HG02798 (cell line): ENCODE measurements at regions not wholly inside any gene's neighbourhood (a gene's known extent, or its start where the extent isn't known, plus 50 kb on each side); places are given as distances from the start of the nearest gene placed in this dataset.

Source experiments
- ATAC-seq: cut with Tn5 transposase; IDR thresholded peaks from one replicate; pipeline ENCODE4 v1.9.1; 2021; ENCODE audit warnings: mild to moderate bottlenecking; ENCODE audit not compliant: unreplicated experiment, poor library complexity

GRCh38 chr2:226583715-226584114 is 215.9 kb downstream of the IRS1 start:
- ATAC-seq = no peak

DNA sequence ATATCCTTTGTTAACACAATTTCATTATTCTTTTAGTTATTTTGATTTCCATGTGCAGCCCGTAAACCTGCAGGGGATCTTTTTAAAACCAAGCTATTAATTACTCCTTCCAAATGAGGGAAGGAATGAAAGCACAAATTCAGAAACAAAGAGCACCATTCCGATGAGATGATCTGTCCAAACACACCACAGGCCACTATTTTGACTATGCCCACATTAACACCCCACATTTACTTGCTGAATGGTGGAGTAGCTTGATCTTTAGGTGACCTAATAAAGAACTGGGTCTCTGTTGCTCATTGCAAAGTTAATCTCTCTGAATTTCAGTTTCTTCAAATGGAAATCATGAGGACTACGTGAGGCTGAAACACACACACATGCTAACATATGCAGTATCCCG is 218.0 kb downstream of the IRS1 start:
- ATAC-seq = no peak

DNA sequence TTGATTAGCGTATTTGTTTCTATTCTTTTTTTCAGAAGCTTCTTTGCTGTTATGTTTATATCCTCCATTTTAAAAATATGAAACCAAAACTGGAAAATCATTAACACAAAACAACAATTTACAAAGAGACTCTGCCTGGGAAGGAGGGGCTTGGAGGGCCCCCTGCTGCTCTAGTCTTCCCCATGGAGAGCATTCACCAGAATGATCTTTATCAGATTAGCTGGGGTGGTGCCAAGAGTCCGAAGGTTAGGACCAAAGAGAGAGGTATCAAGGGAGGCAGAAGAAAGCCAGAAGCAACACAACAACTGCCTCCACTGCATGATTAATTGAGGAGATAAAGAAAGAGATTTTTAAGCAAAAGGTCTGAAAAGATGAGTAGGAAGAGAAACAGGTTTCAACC is 218.6 kb downstream of the IRS1 start:
- no peak for ATAC-seq

DNA sequence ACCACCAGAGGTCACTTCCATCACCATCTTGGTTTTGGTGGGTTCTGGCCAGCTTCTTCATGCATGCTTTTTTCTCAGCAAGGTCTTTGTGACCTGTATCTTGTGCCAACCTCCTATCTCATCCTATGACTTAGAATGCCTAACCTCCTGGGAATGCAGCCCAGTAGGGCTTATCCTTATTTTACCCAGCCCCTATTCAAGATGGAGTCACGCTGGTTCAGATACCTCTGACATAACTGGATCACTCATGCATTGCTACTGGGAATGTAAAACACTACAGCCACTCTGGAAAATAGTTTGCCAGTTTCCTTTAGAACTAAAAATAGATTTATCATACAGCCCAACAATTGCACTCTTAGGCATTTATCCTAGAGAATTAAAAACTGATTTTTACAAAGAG is 219.2 kb downstream of the IRS1 start:
- no peak for ATAC-seq

DNA sequence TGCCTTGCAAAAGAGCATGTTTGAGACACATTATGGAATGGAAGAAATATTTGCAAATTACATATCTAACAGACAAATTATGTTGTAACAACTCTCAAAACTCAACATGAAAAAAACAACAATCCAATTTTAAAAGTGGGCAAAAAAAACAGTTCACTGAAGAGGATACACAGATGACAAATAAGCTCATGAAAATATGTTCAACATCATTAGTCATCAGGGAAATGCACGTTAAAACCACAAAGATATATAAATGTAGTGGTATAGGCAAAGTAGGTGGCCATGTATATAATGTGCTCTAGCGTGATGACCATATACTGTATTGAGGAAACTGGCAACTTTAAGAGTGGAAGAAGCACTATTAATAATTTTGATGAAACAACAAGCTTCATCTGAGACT is 220.1 kb downstream of the IRS1 start:
- ATAC-seq = no peak

GRCh38 chr2:226578879-226579278 is 220.7 kb downstream of the IRS1 start:
- no peak for ATAC-seq

DNA sequence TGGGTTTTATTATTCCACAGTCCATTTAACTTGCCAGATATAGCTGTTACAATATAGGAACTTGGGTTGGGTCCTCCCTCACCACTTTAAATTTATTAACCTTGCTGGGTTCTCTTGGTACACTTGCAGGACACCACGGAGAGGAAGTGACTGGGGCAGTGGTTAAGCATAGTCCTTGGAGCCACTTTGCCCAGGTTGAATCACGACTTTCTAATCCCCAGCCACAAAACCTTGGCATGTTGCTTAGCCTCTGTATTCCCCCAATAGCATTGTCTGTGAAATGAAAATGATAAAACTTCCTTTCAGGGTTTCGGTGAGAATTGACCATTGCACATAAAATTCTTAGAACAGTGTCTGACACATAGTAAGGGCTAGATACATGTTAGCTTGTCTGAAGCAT is 221.2 kb downstream of the IRS1 start:
- no peak for ATAC-seq

DNA sequence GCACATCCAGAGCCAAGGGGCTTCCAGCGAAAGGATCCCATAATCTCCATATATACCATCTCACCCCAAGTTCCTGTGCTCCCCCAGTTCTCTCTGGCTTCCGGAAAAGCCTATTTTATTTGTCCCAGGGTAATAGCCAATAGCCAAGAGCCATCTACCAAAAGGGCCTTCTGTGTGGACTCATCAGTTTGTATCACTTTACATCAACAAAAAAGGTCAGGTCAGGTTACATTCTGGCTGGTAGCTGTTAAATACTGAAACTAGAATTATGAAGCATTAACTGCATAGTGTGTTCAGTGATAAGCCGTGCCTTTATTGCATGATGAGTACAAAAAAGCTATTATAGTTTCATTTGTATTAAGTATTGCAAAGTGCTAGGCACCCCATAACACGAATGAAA is 223.7 kb downstream of the IRS1 start:
- ATAC-seq = no peak

GRCh38 chr2:226573158-226573557 is 226.5 kb downstream of the IRS1 start:
- ATAC-seq = no peak

DNA sequence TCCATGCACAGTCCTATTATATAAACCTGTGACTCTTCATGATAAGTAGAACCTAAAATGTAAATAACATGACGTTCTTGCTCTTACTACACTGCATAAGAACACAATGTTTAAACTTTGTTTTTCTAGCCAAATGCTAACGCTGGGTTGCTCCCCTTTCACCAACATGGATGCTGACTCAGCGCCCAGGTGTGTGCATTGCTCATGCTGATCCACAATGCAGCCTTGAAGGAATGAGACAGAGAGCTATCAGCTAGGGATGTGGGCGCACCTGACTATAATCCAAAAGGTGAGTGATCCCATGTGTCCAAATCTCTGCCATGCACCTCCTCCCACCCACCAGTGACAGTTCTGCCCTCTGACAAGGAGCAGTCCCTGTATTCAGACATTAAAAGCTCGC is 235.0 kb downstream of the IRS1 start:
- ATAC-seq = no peak

GRCh38 chr2:226561962-226562361 is 237.7 kb downstream of the IRS1 start:
- ATAC-seq = no peak

DNA sequence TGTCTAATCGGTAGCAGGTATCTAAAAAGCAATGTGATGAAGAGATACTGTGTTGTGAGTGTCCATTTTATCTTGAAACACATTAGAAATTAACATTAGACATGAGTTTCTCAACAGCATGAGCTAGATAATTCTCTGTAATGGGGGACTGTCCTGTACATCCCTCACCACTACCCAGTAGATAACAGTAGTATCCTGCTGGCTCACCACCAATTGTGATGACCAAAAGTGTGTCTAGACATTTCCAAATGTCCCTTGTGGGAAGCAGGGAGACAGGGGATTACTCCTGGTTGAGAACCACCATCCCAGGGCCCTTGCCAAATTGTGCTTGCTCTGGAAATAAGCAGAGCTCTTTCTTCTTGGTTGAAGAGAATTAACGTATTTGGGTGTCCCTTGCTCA is 239.3 kb downstream of the IRS1 start:
- ATAC-seq = no peak

DNA sequence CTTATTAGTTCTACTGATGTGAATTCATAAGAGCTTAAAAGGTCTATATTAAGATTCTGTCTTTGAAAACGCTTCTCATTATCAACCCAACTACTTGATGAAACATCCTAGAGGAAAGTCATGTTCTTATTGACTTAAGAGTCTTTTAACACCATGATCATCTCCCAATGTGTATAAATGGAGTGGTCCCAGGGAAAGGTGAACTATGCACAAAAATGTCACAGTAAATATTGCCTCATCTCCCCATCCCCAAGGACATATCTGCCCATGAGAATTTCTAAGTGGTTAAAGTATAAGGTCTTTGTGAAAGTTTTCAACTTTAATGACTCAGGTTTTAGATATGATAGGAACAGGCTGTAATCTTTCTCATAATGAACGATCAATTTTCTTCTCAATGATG is 240.1 kb downstream of the IRS1 start:
- ATAC-seq = no peak

- no peak for ATAC-seq
These were observed 241.2 kb downstream of the IRS1 start for GRCh38 chr2:226558418-226558817.

DNA sequence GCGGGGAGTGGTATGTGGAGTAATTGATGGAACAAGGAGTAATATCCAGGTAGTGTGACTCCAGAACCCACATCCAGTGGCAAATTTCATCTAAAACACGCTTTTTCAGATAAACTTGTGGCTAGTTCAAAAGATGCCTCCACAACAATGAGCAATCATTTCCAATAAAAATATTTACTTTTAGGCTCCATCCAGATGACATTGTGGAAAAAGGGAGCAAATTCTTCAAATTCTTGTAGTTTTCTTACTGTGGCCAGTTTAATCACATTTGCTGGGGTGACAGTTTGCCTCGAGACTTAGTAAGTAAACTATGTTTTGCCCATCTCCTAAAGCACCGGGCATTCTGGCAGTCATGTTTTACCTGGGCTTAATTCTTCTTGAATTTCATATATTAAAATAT is 243.6 kb downstream of the IRS1 start:
- ATAC-seq = no peak

- no peak for ATAC-seq
These were observed 244.9 kb downstream of the IRS1 start for GRCh38 chr2:226554701-226555100.

DNA sequence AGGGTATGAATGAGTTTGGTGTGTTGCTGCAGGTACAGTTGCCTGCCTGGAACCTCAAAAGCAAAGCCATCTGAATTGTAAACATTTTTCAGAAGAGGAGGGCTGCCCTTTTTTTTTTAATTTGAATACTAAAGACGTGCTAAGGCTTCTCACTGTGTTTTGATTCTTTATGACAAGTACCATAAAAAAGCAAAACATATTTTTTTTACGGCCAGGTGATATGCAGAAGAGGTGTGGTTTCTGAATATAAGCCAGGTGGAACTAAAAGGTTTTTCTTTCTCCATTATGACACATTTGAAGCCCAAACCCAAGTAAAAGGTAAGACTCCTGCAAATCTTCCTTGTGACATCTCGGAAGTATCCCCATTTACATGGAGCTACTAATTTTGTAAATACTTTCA is 246.3 kb downstream of the IRS1 start:
- no peak for ATAC-seq

GRCh38 chr2:226552571-226553285 is 246.9 kb downstream of the IRS1 start:
- ATAC-seq = no peak

DNA sequence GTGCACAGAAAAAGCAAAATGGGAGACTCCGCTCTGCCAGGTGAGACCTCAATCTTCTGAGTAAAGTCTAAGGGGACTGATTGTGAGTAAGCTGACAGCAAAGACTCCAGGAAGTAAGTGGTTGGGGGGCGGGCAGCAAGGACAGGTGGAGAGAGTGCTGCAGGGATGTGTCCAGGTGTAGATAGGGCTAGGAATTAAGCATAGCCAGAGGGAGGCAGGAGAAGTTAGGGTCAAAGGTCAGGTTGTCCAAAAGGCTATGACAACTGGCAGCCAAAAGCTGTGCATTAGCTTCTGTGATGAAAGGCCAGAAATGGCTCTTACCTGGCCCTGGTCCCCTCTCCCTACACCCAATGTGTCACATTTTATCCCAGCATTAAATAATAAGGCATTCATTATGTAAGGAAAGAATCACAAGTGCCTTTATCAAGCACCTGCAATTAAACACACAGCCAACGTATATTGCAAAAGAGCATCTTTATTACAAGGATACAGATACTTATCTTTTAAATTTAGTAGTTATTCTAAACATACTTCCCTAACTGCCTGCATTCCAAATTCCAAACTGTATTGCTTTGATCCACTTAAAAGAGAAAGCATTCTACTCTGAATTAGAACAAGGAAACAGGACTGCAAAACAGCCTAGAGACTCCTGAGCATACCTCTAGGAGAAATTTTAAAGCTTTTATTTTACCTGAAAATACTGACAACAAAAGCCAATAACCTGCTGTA is 247.9 kb downstream of the IRS1 start:
- ATAC-seq = no peak

- no peak for ATAC-seq
These were observed 248.8 kb downstream of the IRS1 start for GRCh38 chr2:226550801-226551200.

GRCh38 chr2:226548732-226549131 is 250.9 kb downstream of the IRS1 start:
- no peak for ATAC-seq

DNA sequence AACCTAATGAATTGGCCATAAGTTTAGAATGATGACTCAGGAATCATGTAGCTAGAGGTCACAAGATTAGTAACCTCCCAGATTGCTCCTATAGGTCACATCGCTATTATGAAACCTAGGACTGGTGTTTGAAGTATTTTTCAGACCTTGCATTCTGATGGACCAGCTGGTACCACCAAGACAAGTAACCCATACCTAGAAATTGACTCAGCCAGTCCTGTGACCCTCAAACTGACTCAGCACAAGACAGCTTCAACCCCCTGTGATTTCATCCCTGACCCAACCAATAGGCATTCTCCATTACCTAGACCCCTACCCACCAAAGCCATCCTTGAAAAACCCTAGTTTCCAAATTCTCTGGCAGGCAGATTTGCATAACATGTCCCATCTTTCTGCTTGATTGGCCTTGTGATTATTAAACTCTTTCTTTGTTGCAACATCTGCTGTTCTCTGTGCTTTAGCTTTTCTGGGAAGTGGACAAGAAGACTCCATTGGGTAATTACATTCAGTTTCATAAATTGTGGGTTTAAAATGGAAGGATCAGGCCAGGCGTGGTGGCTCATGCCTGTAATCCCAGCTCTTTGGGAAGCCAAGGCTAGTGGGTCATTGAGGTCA is 254.9 kb downstream of the IRS1 start:
- ATAC-seq = no peak
